ENCODE measurements at regions not wholly inside any gene's neighbourhood (a gene's known extent, or its start where the extent isn't known, plus 50 kb on each side); places are given as distances from the start of the nearest gene placed in this dataset.

DNA sequence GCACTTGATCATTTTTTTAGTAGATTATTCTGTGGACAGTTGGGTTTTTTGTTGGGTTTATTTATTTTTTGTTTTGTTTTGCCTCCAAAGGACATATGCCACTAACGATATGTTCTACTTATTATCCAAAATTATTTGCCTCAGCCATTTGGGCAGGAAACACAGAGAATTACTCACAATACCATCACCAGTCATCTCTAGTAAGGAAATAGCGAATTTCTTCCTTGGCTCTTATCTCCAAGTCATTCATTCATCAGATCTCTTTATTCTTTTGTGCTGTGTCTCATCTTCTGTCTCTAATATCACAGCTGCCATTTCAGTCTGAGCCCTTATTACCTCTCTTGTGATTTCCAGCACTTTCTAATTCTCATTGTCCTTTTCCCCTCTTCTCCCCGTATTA lies 130.4 kb upstream of the SMLR1 start:
- Histone ChIP-seq H3K27me3 (peaks cover 0 to 2% of the 10 kb centered on the region in 2 donors), H3K4me3 (no peak overlapping the region), H3K9me3 (no peaks in the 10 kb centered on the region), H3K27ac (no peak overlapping the region), H3K36me3 (no peaks in the 10 kb centered on the region), H3K4me1 (no peaks in the 10 kb centered on the region)
- TF ChIP-seq, protein P1, sequence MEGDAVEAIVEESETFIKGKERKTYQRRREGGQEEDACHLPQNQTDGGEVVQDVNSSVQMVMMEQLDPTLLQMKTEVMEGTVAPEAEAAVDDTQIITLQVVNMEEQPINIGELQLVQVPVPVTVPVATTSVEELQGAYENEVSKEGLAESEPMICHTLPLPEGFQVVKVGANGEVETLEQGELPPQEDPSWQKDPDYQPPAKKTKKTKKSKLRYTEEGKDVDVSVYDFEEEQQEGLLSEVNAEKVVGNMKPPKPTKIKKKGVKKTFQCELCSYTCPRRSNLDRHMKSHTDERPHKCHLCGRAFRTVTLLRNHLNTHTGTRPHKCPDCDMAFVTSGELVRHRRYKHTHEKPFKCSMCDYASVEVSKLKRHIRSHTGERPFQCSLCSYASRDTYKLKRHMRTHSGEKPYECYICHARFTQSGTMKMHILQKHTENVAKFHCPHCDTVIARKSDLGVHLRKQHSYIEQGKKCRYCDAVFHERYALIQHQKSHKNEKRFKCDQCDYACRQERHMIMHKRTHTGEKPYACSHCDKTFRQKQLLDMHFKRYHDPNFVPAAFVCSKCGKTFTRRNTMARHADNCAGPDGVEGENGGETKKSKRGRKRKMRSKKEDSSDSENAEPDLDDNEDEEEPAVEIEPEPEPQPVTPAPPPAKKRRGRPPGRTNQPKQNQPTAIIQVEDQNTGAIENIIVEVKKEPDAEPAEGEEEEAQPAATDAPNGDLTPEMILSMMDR (IDR thresholded peaks at IDR 0.05) = no peak
- DNase-seq = no peak
- intact Hi-C loops (cut with DNase I) = no loop called here
- no peak for ATAC-seq

DNA sequence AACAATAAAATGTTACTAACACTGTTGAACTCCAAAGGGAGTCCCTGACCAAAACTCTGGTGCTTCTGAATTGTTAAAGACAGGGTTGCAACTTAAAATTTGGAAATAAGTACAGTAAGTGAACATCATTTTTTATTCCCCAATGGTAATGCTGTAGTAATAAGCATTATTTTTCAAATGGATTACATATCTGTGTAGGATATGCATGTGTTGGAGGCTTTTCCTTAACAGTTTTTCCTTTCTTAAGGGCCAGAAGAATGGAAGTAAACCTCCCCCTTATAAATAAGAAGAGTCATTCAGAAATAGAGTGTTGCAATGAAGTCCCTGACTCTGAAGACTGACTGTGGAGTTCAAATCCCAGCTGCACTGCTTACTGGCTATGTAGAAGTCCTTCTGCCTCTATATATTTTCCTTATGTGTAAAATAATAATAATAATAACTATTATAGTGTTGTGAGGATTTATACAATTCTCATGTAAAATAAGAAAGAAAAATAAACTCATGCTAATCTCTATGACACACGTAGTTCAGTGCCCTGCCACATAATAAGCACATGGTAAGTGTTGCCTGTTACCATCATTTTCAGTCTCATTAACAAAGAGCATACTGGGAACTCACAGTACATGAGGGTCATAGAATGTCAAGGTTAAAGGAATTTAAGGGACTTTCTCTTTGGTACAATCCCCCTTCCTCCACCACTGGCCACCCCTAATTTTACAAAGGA lies 129.8 kb upstream of the SMLR1 start:
- intact Hi-C loops (cut with DNase I) = no loop called here

DNA sequence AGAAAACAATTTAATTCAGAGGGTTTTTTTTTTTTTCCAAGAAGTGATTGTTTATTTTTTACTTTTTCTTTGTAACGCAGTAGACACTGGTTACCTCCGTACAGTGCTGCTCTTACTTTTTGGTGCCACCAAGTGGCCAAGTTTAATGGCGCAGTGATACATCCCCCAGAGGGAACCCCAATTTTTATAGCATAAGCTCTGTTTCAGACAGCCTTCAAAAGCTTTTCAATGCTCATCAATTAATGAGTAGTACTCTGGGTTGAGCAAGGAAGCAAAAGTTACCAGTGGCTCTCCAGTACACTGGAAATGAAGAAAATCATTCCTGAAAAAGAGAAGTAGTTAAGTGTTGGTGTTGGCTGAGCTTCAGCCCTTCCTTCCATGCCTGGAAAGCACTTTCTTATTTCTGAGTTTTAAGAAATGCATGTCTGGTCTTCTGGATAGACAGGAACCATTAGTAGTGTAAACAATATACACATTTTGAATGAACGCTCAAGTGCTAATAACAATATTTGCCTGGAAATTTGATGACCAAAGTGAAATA lies 129.1 kb upstream of the SMLR1 start:
- H3K27ac ChIP-seq = no peak overlapping the region
- H3K27me3 ChIP-seq = peaks cover 0 to 7% of the 10 kb centered on the region in 2 donors
- peak in 1 of 4 donors; percentile 23 for DNase-seq
- no peaks in the 10 kb centered on the region for H3K36me3 ChIP-seq
- H3K9me3 ChIP-seq = no peaks in the 10 kb centered on the region
- TF ChIP-seq, protein P1 (IDR thresholded peaks at IDR 0.05) = peak; percentile 55 to 67
- no peak overlapping the region for H3K4me3 ChIP-seq
- intact Hi-C loops (cut with DNase I) = no loop called here
- ATAC-seq = peak; percentile 88
- no peaks in the 10 kb centered on the region for H3K4me1 ChIP-seq

More for the DNA sequence above, 129.8 kb upstream of the SMLR1 start:
- peak; percentile 16 for ATAC-seq
- no peak for DNase-seq
- TF ChIP-seq, protein P1 (IDR thresholded peaks at IDR 0.05) = no peak
- H3K27me3 ChIP-seq = peaks cover 0 to 7% of the 10 kb centered on the region in 2 donors
- no peaks in the 10 kb centered on the region for H3K9me3 ChIP-seq
- H3K4me3 ChIP-seq = no peak overlapping the region
- H3K27ac ChIP-seq = no peak overlapping the region
- no peaks in the 10 kb centered on the region for H3K4me1 ChIP-seq
- H3K36me3 ChIP-seq = no peaks in the 10 kb centered on the region

DNA sequence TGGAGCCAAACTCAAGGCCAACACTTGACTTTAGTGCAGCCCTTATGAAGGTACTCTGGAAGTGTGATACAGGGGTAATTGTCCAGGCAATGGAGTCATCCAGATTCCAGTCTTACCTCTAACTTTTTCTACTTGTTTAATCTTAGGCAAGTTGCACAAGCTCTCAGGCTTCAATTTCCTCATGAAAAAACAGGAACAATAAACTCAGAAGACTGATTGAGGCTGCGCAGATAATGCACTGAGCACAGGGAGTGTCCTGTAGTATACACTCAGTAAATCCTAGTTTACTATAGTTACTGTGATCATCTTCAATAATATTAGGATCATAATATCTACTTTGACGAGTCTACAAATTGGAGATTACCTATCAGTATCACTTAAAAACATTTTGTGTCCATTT lies 127.5 kb upstream of the SMLR1 start:
- TF ChIP-seq, protein P1 (IDR thresholded peaks at IDR 0.05) = no peak
- Histone ChIP-seq H3K4me1 (no peaks in the 10 kb centered on the region), H3K27me3 (peaks cover 0 to 7% of the 10 kb centered on the region in 2 donors), H3K27ac (no peak overlapping the region), H3K36me3 (no peaks in the 10 kb centered on the region), H3K9me3 (no peaks in the 10 kb centered on the region), H3K4me3 (no peak overlapping the region)
- intact Hi-C loops (cut with DNase I) = loop anchor here in 1 of 2 donors (10.0 kb wide), 1 partner anchor 375 kb away; no protein-coding TSS in a partner anchor
- DNase-seq (no peak), ATAC-seq (peak; percentile 49)

DNA sequence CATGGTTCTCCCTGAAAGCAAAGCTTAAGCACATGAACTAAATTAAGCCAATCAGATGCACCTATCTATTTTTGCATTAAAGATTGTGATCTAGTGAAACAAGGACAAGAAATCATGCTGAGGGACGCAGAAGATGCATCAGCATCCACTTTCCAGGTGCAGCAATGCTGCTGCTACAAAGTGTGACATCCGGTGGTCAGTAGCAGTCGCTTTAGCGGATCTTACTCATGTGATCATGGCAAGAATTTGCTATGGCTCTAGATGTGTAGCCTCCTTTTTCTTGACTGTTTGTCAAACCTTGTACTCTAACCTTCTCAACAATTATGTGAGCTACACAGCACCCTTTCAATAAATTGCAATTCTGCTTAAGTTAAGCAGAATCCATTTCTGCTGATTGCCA lies 126.8 kb upstream of the SMLR1 start:
- no peaks in the 10 kb centered on the region for H3K4me1 ChIP-seq
- intact Hi-C loops (cut with DNase I) = loop anchor here in 1 of 2 donors (10.0 kb wide), 1 partner anchor 376 kb away; no protein-coding TSS in a partner anchor
- TF ChIP-seq, protein P1 (IDR thresholded peaks at IDR 0.05) = no peak
- no peak overlapping the region for H3K27ac ChIP-seq
- H3K4me3 ChIP-seq = no peak overlapping the region
- no peaks in the 10 kb centered on the region for H3K9me3 ChIP-seq
- H3K36me3 ChIP-seq = no peaks in the 10 kb centered on the region
- DNase-seq (no peak), ATAC-seq (no peak)
- H3K27me3 ChIP-seq = peaks cover 0 to 7% of the 10 kb centered on the region in 2 donors
